NB4 (cell line): ENCODE measurements at regions not wholly inside any gene's neighbourhood (a gene's known extent, or its start where the extent isn't known, plus 50 kb on each side); places are given as distances from the start of the nearest gene placed in this dataset.

Source experiments
- CTCF ChIP-seq: IDR thresholded peaks from one replicate; pipeline ENCODE4 v1.5.1; 2012; ENCODE audit warnings: low read depth, low read length
- MAX ChIP-seq: IDR thresholded peaks from 2 replicates; pipeline ENCODE4 v1.6.1; 2011; ENCODE audit warnings: low read depth, low read length
- POLR2A ChIP-seq: IDR thresholded peaks from 2 replicates; pipeline ENCODE4 v1.6.1; 2011; ENCODE audit warnings: mild to moderate bottlenecking; ENCODE audit not compliant: insufficient read length; ENCODE audit errors: extremely low read depth

- TF ChIP-seq CTCF (no peak), POLR2A (no peak), MAX (no peak)
Measured at GRCh38 chrX:34848281-34848680, 94.3 kb upstream of the FAM47B start.
